GM23338 (cell line): ENCODE measurements at regions not wholly inside any gene's neighbourhood (a gene's known extent, or its start where the extent isn't known, plus 50 kb on each side); places are given as distances from the start of the nearest gene placed in this dataset.

ENCODE experiments used
- ATAC-seq: fragments of 200-7000 bp; cut with Tn5 transposase; 3 replicates; pipeline ENCODE4 v1.9.1; 2020
- DNase-seq: peaks from one replicate; pipeline ENCODE4 v3.0.0-alpha.2; 2015; ENCODE audit warnings: low spot score
- H2AFZ ChIP-seq: fragments of 200-600 bp; sonication (generic); 2 replicates; pipeline ENCODE4 v1.8.0; 2016; ENCODE audit warnings: antibody characterized with exemption, mild to moderate bottlenecking, moderate library complexity
- H3F3A ChIP-seq: fragments of 200-600 bp; sonication (generic); replicated peaks from 2 replicates; pipeline ENCODE4 v1.8.0; 2017; ENCODE audit warnings: antibody characterized with exemption, mixed run types, low read depth
- H3K27ac ChIP-seq: fragments of 200-600 bp; sonication (generic); 2 replicates; pipeline ENCODE4 v1.6.1; 2016; ENCODE audit warnings: low read depth
- H3K27me3 ChIP-seq: fragments of 200-600 bp; sonication (generic); 2 replicates; pipeline ENCODE4 v1.8.0; 2016; ENCODE audit warnings: mild to moderate bottlenecking, mixed run types, moderate library complexity; ENCODE audit not compliant: insufficient read depth
- H3K36me3 ChIP-seq: fragments of 200-600 bp; sonication (generic); 2 replicates; pipeline ENCODE4 v1.8.0; 2016; ENCODE audit warnings: mild to moderate bottlenecking; ENCODE audit not compliant: insufficient read depth
- H3K4me1 ChIP-seq: fragments of 200-600 bp; sonication (generic); 2 replicates; pipeline ENCODE4 v1.8.0; 2016; ENCODE audit warnings: mild to moderate bottlenecking, moderate library complexity; ENCODE audit not compliant: insufficient read depth
- H3K4me2 ChIP-seq: fragments of 200-600 bp; sonication (generic); 2 replicates; pipeline ENCODE4 v1.7.1; 2017; ENCODE audit warnings: mixed run types
- H3K4me3 ChIP-seq: fragments of 200-600 bp; sonication (generic); 2 replicates; pipeline ENCODE4 v1.6.1; 2016; ENCODE audit warnings: mixed run types
- H3K79me2 ChIP-seq: fragments of 200-600 bp; sonication (generic); replicated peaks from 2 replicates; pipeline ENCODE4 v1.8.0; 2017; ENCODE audit warnings: mild to moderate bottlenecking; ENCODE audit not compliant: insufficient read depth
- H3K9me2 ChIP-seq: fragments of 200-600 bp; sonication (generic); 2 replicates; pipeline ENCODE4 v1.8.0; 2017; ENCODE audit not compliant: insufficient read depth
- H4K20me1 ChIP-seq: fragments of 200-600 bp; sonication (generic); replicated peaks from 2 replicates; pipeline ENCODE4 v1.8.0; 2017; ENCODE audit warnings: mild to moderate bottlenecking; ENCODE audit not compliant: insufficient read depth
- H3K27ac Mint-ChIP-seq: 2 replicates; pipeline ENCODE4 v1.8.0; 2020; ENCODE audit warnings: inconsistent platforms, mild to moderate bottlenecking, moderate library complexity, mixed read lengths
- H3K27me3 Mint-ChIP-seq: 3 replicates; pipeline ENCODE4 v1.8.0; 2022; ENCODE audit warnings: low read depth, mild to moderate bottlenecking, moderate library complexity, mixed read lengths, inconsistent platforms; ENCODE audit not compliant: insufficient read depth, poor library complexity
- H3K36me3 Mint-ChIP-seq: 3 replicates; pipeline ENCODE4 v1.8.0; 2021; ENCODE audit warnings: low read depth, mild to moderate bottlenecking, inconsistent platforms, moderate library complexity, mixed read lengths
- H3K4me1 Mint-ChIP-seq: 3 replicates; pipeline ENCODE4 v1.8.0; 2020; ENCODE audit warnings: mild to moderate bottlenecking, inconsistent platforms, mixed read lengths
- H3K4me3 Mint-ChIP-seq: 3 replicates; pipeline ENCODE4 v1.8.0; 2021; ENCODE audit warnings: moderate library complexity, mild to moderate bottlenecking, inconsistent platforms, mixed read lengths
- H3K9me3 Mint-ChIP-seq: 3 replicates; pipeline ENCODE4 v1.8.0; 2020; ENCODE audit warnings: moderate library complexity, mild to moderate bottlenecking, inconsistent platforms, mixed read lengths
- EZH2 ChIP-seq: fragments of 200-600 bp; sonication (generic); IDR thresholded peaks from one replicate; pipeline ENCODE4 v1.8.0; 2017; ENCODE audit warnings: antibody characterized with exemption, mild to moderate bottlenecking, low read depth; ENCODE audit not compliant: unreplicated experiment
- POLR2AphosphoS5 ChIP-seq: IDR thresholded peaks from 2 replicates; pipeline ENCODE4 v1.6.1; 2016; ENCODE audit warnings: antibody characterized with exemption, low read depth
- REST ChIP-seq: IDR thresholded peaks from one replicate; pipeline ENCODE4 v1.6.1; 2018; ENCODE audit warnings: antibody characterized with exemption; ENCODE audit not compliant: unreplicated experiment
- STAT1 ChIP-seq: IDR thresholded peaks from one replicate; pipeline ENCODE4 v1.6.1; 2016; ENCODE audit warnings: antibody characterized with exemption; ENCODE audit not compliant: unreplicated experiment
- ZNF462 ChIP-seq: fragments of 250-450 bp; sonication (Bioruptor Pico); IDR thresholded peaks from 2 replicates; pipeline ENCODE4 v1.5.0; 2020; ENCODE audit warnings: mild to moderate bottlenecking, moderate library complexity

DNA sequence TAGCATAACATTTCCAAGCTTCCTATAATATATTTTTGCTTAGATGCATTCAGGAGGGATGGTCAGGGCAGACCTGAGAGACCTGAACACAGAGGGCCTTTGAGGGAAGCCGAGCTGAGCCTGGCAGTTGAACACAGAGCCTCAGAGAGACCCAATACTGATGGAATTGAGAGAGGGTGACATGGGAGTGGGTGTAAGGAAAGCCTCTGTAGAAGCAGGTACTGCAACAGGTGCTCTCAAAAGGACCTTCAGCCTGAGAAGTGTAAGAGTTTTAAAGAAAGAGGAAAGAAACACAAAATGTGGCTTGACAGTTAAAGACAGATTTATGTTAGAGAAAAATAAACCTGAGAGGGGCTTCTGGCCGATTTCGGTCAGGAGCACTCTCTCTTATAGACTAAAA is 73.9 kb upstream of the PGBD5 start:
- Histone ChIP-seq H3F3A (no peaks in the 10 kb centered on the region), H3K4me1 (no peaks in the 10 kb centered on the region), H2AFZ (no peak overlapping the region), H3K79me2 (no peaks in the 10 kb centered on the region), H3K9me2 (no peaks in the 10 kb centered on the region), H3K36me3 (no peaks in the 10 kb centered on the region), H3K27me3 (no peaks in the 10 kb centered on the region), H3K4me2 (no peak overlapping the region), H3K4me3 (no peak overlapping the region), H3K27ac (no peak overlapping the region), H4K20me1 (no peaks in the 10 kb centered on the region)
- H3K4me3 Mint-ChIP-seq, result no peak overlapping the region
- H3K27ac Mint-ChIP-seq, result no peak overlapping the region
- H3K27me3 Mint-ChIP-seq, result peaks cover 7% of the 10 kb centered on the region
- TF ChIP-seq ZNF462 (CRISPR knock-in tag), result no peak
- TF ChIP-seq STAT1, result no peak
- DNase-seq (no peak), ATAC-seq (no peak)
- peaks cover 6% of the 10 kb centered on the region; the same call in 2 of the 3 replicates for H3K4me1 Mint-ChIP-seq
- peaks cover 9% of the 10 kb centered on the region for H3K36me3 Mint-ChIP-seq
- H3K9me3 Mint-ChIP-seq, result peaks cover 19% of the 10 kb centered on the region

DNA sequence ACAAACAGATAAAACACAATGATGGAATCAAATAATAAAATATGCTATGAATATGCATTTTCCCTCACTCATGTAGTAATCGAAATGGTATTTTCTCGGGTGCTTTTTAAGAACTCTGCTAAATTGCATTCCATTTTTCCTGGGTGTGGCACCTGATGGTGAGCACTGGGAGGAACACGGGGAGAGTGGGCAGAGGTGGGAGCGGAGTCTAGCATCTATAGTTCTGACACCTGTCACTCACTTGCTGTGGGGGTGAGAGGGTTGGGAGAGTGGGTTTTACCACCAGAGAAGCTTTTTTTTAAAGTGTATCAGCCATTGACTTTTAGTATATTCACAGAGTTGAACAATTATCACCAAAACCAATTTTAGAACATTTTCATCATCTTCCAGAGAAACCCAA is 73.4 kb upstream of the PGBD5 start:
- H3K27ac ChIP-seq, result no peak overlapping the region
- H3K27ac Mint-ChIP-seq, result no peak overlapping the region
- ATAC-seq (no peak), DNase-seq (no peak)
- H3K9me2 ChIP-seq, result no peaks in the 10 kb centered on the region
- H3K27me3 ChIP-seq, result no peaks in the 10 kb centered on the region
- no peak overlapping the region for H3K4me3 Mint-ChIP-seq
- peaks cover 19% of the 10 kb centered on the region for H3K9me3 Mint-ChIP-seq
- H3K4me2 ChIP-seq, result no peak overlapping the region
- no peaks in the 10 kb centered on the region for H4K20me1 ChIP-seq
- H3K36me3 Mint-ChIP-seq, result peaks cover 9% of the 10 kb centered on the region
- peaks cover 6% of the 10 kb centered on the region; the same call in 2 of the 3 replicates for H3K4me1 Mint-ChIP-seq
- peaks cover 7% of the 10 kb centered on the region for H3K27me3 Mint-ChIP-seq
- no peaks in the 10 kb centered on the region for H3F3A ChIP-seq
- H3K4me3 ChIP-seq, result no peak overlapping the region
- no peaks in the 10 kb centered on the region for H3K79me2 ChIP-seq
- no peaks in the 10 kb centered on the region for H3K36me3 ChIP-seq
- H2AFZ ChIP-seq, result no peak overlapping the region
- H3K4me1 ChIP-seq, result no peaks in the 10 kb centered on the region
- no peak for TF ChIP-seq EZH2
- TF ChIP-seq STAT1, result no peak
- no peak for TF ChIP-seq POLR2AphosphoS5
- TF ChIP-seq REST, result no peak
